Psoas muscle (tissue), 7 donors: ENCODE measurements at regions not wholly inside any gene's neighbourhood (a gene's known extent, or its start where the extent isn't known, plus 50 kb on each side); places are given as distances from the start of the nearest gene placed in this dataset.
"Not testable (repeated sequence)": the region's sequence is repeated elsewhere in the genome, so short reads cannot be mapped to it uniquely, and the experiment has no call there.

Experiments
- ATAC-seq, 4 donors: fragments of 200-7000 bp; cut with Tn5 transposase; one replicate each; pipeline ENCODE4 v1.9.1; 2020; ENCODE audit warnings: moderate library complexity in 3 of 4, mild to moderate bottlenecking in 2 of 4
- DNase-seq, 2 donors: peaks; one replicate each; pipeline ENCODE4 v3.0.0-alpha.2; 2020
- H3K27ac ChIP-seq: fragments of 200-600 bp; one replicate; pipeline ENCODE4 v1.8.0; 2022
- H3K27me3 ChIP-seq, 3 donors: fragments of 200-600 bp in 1 of 3; one replicate each; pipeline versions ENCODE4 v1.6.1 to v1.8.0; 2013 to 2022; ENCODE audit warnings: low read length in 2 of 3, mild to moderate bottlenecking in 2 of 3, moderate library complexity in 1 of 3; ENCODE audit not compliant: insufficient read depth in 3 of 3
- H3K36me3 ChIP-seq, 2 donors: fragments of 200-600 bp in 1 of 2; one replicate each; pipeline versions ENCODE4 v1.6.1 to v1.8.0; 2013 to 2022; ENCODE audit warnings: low read depth in 1 of 2, mild to moderate bottlenecking in 1 of 2, moderate library complexity in 1 of 2; ENCODE audit not compliant: insufficient read depth in 1 of 2
- H3K4me1 ChIP-seq: fragments of 200-600 bp; one replicate; pipeline ENCODE4 v1.8.0; 2022
- H3K4me3 ChIP-seq: fragments of 200-600 bp; one replicate; pipeline ENCODE4 v1.8.0; 2022; ENCODE audit warnings: mild to moderate bottlenecking
- H3K9me3 ChIP-seq: fragments of 200-600 bp; one replicate; pipeline ENCODE4 v1.8.0; 2022
- WGBS, 3 donors: extraction: QIAGEN DNeasy Blood & Tissue Kit; methylation state at CpG; one replicate each; pipeline versions ENCODE4 v1.1.6 to v1.1.7; 2013; 5-methylcytosine and 5-hydroxymethylcytosine counted together
- intact Hi-C, 2 donors: fragments of 100-400 bp; cut with DNase I; formaldehyde crosslinking; loops; one replicate each; pipeline versions ENCODE4 v1.11.0 to v1.14.2; 2022
- TF ChIP-seq, protein P1 (sequence below): fragments of 200-600 bp; IDR thresholded peaks from one replicate; pipeline ENCODE4 v1.8.0; 2022; ENCODE audit warnings: antibody characterized with exemption
- donor health status: healthy with polysubstance abuse.
- donor health status: DM: no; HTN: no; CAD: no; lungs with moderate emphysema.
- donor health status: Bipolar disorder and iron deficiency.
- donor health status: healthy.
- donor health status: DM: yes; HTN: yes; CAD: no.
- donor health status: DM: no; HTN: no; CAD: no.
- donor health status: DM: yes; HTN: yes; CAD: no.

- no peak for ATAC-seq
- TF ChIP-seq, protein P1, sequence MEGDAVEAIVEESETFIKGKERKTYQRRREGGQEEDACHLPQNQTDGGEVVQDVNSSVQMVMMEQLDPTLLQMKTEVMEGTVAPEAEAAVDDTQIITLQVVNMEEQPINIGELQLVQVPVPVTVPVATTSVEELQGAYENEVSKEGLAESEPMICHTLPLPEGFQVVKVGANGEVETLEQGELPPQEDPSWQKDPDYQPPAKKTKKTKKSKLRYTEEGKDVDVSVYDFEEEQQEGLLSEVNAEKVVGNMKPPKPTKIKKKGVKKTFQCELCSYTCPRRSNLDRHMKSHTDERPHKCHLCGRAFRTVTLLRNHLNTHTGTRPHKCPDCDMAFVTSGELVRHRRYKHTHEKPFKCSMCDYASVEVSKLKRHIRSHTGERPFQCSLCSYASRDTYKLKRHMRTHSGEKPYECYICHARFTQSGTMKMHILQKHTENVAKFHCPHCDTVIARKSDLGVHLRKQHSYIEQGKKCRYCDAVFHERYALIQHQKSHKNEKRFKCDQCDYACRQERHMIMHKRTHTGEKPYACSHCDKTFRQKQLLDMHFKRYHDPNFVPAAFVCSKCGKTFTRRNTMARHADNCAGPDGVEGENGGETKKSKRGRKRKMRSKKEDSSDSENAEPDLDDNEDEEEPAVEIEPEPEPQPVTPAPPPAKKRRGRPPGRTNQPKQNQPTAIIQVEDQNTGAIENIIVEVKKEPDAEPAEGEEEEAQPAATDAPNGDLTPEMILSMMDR, result no peak
- intact Hi-C loops, result no loop called here
- no peaks in the 10 kb centered on the region for H3K4me1 ChIP-seq
- no peaks in the 10 kb centered on the region for H3K36me3 ChIP-seq
- no peak overlapping the region for H3K27ac ChIP-seq
- no peak for DNase-seq
- no peaks in the 10 kb centered on the region for H3K27me3 ChIP-seq
- no peaks in the 10 kb centered on the region for H3K9me3 ChIP-seq
- no peak overlapping the region for H3K4me3 ChIP-seq
- 87 to 91% (median 90%) methylated on average over 7 of the region's 7 CpGs for WGBS, 3 donors
Measured at GRCh38 chrX:114050075-114050796, 533.6 kb upstream of the HTR2C start.

DNA sequence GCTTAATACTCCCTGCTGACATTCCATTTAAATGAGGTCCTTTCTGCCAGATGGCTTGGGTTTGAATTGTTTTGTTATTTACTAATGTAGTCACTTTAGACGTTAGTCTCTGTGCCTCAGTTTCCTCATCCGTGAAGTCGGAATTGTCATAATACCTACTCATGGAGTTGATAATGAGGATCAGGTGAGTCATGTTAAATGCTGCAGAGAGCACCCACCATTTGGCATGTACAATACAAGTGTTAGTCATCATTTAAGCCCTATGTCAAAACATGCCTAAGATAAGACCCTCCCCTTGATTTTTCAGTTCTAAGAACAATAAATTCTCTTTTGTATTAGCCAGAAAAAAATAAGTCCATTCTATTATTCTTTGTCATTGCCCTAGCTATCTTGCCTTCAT, 534.8 kb upstream of the HTR2C start:
- Histone ChIP-seq H3K4me3 (no peak overlapping the region), H3K27ac (no peak overlapping the region), H3K9me3 (no peaks in the 10 kb centered on the region), H3K4me1 (no peaks in the 10 kb centered on the region), H3K36me3 (no peaks in the 10 kb centered on the region), H3K27me3 (no peaks in the 10 kb centered on the region)
- intact Hi-C loops, result no loop called here
- TF ChIP-seq, protein P1, result no peak
- no peak for DNase-seq
- no peak for ATAC-seq
- 61 to 74% (median 73%) methylated on average over 3 of the region's 3 CpGs for WGBS, 3 donors

DNA sequence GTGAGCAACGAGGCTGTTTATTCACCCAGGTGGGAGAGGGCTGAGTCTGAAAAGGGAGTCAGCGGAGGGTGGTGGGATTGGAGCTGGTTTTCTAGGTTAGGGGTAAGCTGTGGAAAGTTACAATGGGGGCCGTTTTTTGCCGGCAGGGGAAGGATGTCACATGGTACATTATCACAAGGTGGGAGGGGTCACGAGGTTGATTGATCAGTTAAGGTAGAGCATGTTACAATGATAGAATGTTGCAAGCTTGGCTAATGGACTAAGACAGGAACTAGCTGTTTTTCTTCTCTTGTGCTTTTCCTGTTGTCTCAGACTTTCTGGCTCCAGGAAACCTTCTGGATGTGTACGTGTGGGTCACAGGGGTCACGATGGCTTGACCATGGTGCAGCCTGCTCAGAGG, 536.3 kb upstream of the HTR2C start:
- intact Hi-C loops, result no loop called here
- no peak for ATAC-seq
- TF ChIP-seq, protein P1, result no peak
- H3K9me3 ChIP-seq, result no peaks in the 10 kb centered on the region
- DNase-seq, result no peak
- H3K36me3 ChIP-seq, result no peaks in the 10 kb centered on the region
- H3K4me3 ChIP-seq, result no peak overlapping the region
- H3K27ac ChIP-seq, result no peak overlapping the region
- H3K4me1 ChIP-seq, result no peaks in the 10 kb centered on the region
- H3K27me3 ChIP-seq, result no peaks in the 10 kb centered on the region
- WGBS, 3 donors, result 52 to 60% (median 56%) methylated on average over 7 of the region's 7 CpGs

DNA sequence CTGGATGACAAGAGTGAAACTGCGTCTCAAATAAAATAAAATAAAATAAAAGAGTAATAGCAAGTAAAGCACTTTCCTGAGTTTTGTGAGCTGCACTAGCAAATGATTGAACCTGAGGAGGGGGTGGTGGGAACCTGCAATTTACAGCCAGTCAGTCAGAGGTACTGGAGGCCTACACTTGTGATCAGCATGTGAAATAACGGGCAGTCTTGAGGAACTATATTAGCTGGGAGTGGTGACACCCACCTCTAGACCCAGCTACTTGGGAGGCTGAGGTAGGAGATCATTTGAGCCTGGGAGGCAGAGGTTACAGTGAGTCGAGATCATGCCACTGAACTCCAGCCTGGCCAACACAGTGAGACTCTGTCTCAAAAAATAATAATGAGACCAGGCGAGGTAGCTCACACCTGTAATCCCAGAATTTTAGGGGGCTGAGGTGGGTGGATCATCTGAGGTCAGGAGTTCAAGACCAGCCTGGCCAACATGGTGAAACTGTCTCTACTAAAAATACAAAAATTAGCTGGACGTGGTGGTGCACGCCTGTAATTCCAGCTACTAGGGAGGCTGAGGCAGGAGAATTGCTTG, 537.1 kb upstream of the HTR2C start:
- ATAC-seq (no peak), DNase-seq (no peak)
- Histone ChIP-seq H3K4me3 (no peak overlapping the region), H3K27me3 (no peaks in the 10 kb centered on the region), H3K9me3 (no peaks in the 10 kb centered on the region), H3K27ac (no peak overlapping the region), H3K4me1 (no peaks in the 10 kb centered on the region), H3K36me3 (no peaks in the 10 kb centered on the region)
- intact Hi-C loops, result no loop called here
- WGBS, 3 donors, result 70 to 77% (median 75%) methylated on average over 6 of the region's 6 CpGs
- TF ChIP-seq, protein P1, result no peak

GRCh38 chrX:114041470-114041869, 542.4 kb upstream of the HTR2C start:
- ATAC-seq, DNase-seq, H3K4me1 ChIP-seq, H3K4me3 ChIP-seq, H3K36me3 ChIP-seq, H3K27ac ChIP-seq, H3K27me3 ChIP-seq, intact Hi-C loops, H3K9me3 ChIP-seq: not testable (repeated sequence)
- 63 to 72% (median 70%) methylated on average over 6 to 8 of the region's 8 CpGs for WGBS, 3 donors

DNA sequence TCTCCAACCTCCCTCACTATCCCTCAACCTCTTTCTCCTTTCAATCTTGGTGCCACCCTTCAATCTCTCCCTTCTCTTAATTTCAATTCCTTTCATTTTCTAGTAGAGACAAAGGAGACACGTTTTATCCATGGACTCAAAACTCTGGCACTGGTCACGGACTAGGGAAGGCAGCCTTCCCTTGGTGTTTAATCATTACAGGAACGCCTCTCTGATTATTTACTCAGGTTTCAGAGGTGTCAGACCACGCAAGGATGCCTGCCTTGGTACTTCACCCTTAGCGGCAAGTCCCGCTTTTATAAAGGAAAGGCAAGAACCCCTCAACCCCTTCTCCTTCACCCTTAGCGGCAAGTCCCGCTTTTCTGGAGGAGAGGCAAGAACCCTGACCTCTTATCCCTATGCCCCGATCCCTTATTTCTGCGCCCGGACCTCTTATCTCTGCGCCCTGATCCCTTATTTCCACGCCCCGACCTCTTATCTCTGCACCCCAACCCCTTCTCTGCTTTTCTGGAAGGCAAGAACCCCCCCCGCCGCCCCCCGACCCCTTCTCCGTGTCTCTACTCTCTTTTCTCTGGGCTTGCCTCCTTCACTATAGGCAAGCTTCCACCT, 543.1 kb upstream of the HTR2C start:
- 58 to 80% (median 79%) methylated on average over 14 to 17 of the region's 18 CpGs for WGBS, 3 donors
- intact Hi-C loops, result not testable (repeated sequence)

GRCh38 chrX:114040111-114040510, 543.8 kb upstream of the HTR2C start:
- DNase-seq, H3K36me3 ChIP-seq, H3K27me3 ChIP-seq, ATAC-seq, H3K4me3 ChIP-seq, intact Hi-C loops, H3K9me3 ChIP-seq, H3K27ac ChIP-seq, H3K4me1 ChIP-seq: not testable (repeated sequence)
- 54 to 75% (median 68%) methylated on average over 4 to 8 of the region's 8 CpGs for WGBS, 3 donors

More for the DNA sequence above, 543.1 kb upstream of the HTR2C start:
- ATAC-seq, H3K4me3 ChIP-seq, H3K27ac ChIP-seq, H3K27me3 ChIP-seq, H3K36me3 ChIP-seq, H3K4me1 ChIP-seq, DNase-seq, H3K9me3 ChIP-seq: not testable (repeated sequence)
